CD4-positive, alpha-beta T cell treated with Interleukin-15 for 4 hours (primary cell): ENCODE measurements at regions not wholly inside any gene's neighbourhood (a gene's known extent, or its start where the extent isn't known, plus 50 kb on each side); places are given as distances from the start of the nearest gene placed in this dataset.
"Not testable (repeated sequence)": the region's sequence is repeated elsewhere in the genome, so short reads cannot be mapped to it uniquely, and the experiment has no call there.

Source experiments
- DNase-seq: peaks from one replicate; pipeline ENCODE4 v3.0.0-alpha.2; 2020; ENCODE audit warnings: low spot score

- DNase-seq, result not testable (repeated sequence)
Observed at GRCh38 chr21:5975719-5976118, 4545.7 kb upstream of the TPTE start.

DNA sequence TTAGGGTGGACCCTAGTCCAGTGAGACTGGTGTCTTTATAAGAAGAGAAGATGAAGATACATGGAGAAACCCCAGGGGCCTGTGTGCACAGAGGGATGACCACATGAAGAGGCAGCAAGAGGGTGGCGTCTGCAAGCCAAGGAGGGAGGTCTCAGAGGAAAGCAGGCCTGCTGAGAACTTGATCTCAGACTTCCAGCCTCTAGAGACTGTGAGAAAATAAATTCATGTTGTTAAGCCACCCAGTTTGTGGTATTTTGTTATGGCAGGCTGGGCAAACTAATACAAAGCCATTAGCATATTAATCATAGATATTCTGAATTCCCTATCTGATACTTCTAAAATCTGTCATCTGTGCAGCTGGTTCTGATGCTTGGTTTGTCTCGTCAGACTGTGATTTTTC, 4523.8 kb upstream of the TPTE start:
- DNase-seq, result not testable (repeated sequence)

- DNase-seq, result not testable (repeated sequence)
Observed at GRCh38 chr21:6015422-6016057, 4505.8 kb upstream of the TPTE start.

- DNase-seq, result not testable (repeated sequence)
Observed at GRCh38 chr21:6020460-6020859, 4500.9 kb upstream of the TPTE start.

DNA sequence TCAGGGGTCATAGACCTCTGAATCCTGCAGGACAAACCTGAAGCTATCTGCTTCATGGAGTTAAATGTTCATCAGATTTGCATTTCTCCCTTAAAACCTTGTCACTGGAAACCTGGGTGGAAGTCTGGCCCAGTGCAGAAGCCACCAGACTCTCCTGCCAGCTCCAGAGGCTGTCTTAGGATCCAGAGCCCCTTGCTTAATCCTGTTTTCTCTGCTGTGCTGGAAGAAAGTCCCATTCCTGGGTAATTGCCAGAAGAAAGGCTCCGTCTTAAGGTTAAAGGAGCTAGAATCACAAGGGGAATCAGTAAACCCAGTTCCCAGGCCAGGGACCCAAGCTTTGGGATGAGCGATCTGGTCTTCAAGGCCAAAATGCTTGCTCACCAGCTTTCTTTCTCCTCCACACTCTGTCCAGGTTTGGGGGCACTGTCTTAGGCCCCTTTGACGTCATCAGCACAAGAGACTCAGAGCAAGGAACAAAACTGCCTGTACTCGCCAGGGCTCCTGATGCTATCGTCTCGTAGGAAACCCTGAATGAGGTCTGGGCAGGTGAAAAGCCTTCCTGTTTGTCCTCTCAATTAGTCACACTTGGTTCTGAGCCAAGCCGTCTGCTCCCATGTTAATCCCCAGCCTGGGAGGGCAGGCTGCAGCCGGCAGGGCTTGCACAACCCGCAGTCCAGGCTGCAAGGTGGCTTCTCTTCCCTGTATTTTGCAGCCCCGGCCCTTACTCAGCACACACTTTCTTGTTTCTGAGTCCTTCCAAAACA, 4500.2 kb upstream of the TPTE start:
- DNase-seq, result not testable (repeated sequence)

DNA sequence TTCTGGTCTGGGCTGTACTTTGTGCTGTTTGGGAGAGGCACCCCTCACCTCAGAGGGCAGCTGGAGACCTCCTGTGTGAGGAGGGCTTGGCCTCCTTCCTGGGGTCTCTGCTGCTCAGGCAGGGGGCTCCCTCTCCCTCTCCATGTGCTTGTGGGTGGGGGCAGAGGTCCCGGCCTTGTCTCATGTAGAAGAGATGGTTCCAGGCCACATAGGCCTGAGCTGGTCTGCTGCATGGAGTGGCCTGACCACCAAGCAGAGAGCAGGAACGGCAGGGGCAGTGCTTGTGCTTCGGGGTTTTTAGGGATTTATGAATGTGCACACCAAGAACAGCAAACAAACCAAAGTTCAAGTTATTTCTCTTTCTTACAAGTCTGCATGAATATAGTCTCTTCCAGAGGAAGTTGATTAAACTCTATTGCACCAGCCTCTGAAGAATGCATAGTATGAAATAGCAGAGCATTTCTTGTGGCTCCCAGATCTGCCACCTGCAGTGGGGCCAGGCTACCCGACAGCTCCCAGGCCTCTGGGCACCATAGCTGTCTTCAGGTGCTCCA, 4499.6 kb upstream of the TPTE start:
- not testable (repeated sequence) for DNase-seq

DNA sequence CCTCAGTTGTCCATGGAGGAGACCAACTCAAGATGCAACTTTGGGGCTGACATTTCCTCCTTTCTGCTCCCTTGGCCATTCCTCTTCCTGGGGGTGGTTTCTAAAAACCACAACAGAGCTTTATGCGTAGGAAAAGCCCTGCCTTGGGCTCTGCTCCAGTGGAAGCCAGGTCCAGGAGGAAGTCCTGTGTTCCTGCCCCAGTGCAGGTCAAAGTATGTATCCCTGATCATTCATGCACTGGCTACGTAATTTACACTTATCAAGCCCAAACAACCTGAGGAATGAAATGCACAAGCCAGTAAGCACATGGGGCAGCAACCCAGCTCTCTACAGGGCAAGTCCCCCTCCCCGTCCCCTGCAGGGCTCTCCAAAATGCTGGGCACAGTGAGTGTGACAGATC, 4498.1 kb upstream of the TPTE start:
- DNase-seq, result not testable (repeated sequence)

- DNase-seq, result not testable (repeated sequence)
Observed at GRCh38 chr21:6025139-6025538, 4496.2 kb upstream of the TPTE start.

DNA sequence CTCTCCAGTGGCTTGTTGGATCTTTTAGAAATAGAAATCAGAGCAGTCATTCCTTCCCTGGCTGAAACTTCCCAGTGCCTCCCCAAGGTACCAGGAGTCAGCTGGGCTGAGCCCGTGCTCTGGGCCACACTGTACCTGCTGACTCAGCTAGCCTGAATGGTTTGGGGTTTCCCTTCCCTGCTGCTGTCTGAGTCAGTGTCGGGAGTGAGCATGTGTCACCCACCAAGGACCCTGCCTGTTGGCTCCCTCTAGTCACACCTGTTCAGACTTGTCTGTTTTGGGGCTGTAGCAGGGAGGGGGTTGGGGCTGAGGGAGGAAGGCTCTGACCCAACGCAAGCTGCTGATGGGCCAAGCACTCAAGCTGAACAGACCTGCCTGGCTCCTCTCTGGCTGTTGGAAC, 4493.9 kb upstream of the TPTE start:
- not testable (repeated sequence) for DNase-seq

- not testable (repeated sequence) for DNase-seq
Observed at GRCh38 chr21:6034124-6034678, 4487.2 kb upstream of the TPTE start.

DNA sequence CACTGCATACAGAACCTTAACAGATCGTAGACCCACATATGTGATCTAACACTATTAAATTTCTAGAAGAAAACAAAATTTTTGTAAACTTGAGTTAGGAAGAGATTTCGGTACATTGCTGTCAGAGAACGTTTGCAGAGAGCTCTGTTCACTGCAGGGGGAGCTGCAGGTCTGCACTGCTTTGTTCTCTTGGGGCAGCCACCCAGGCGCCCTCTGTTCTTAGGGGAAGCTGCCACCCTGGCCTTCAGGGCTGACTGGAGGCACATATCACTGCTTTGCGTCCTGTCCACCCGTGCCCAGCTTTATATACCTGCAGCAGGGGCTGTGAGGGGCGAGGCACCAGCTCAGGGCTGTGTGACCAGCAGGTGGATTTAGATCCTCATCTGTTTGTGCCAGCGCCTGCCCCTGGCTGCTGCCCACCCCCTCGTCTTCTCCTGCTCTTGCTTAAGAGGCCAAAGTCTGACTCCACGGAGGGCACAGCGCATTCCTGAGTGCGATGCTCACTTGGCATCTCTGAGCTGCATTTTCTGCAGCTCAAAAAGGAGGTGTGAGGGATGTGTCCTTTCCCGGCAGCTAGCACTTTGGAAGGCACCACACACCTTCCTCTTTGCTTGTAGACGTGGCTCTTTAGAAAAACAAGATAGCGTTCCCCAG, 4486.4 kb upstream of the TPTE start:
- not testable (repeated sequence) for DNase-seq

DNA sequence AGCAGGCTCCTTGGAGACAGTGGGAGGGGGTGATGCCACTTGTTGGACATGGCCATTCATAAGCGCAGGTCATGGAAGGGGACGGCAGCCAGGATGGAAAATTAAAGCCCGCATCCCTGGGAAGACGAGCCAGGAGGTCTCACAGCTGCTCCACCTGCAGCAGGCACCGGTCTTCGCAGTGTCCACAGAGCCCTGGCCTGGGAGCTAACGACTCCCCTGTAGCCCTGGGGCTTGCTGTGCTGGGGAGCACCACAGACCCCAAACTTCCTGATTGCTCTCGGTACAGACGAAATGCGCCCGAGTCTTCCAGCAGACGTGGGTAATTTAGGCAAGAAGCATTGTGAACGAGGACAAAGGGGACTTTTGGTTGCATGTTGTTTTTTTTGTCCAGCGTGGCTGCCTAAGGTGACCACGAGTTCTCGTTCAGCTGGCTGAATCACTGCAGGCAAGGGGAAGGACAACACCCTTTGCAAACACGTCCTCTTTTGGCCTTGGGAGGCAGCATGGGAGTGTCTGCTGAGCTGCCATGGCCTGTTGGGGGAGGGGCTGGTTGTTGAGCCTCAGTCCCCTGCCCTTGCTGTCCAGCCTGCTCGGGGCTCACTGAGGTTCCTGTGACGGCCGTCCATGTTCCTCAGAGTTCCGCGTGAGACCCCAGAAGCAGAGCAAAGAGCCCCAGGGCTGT, 4485.8 kb upstream of the TPTE start:
- not testable (repeated sequence) for DNase-seq

GRCh38 chr21:6039224-6039623, 4482.2 kb upstream of the TPTE start:
- not testable (repeated sequence) for DNase-seq

GRCh38 chr21:6040095-6040494, 4481.3 kb upstream of the TPTE start:
- DNase-seq, result not testable (repeated sequence)

DNA sequence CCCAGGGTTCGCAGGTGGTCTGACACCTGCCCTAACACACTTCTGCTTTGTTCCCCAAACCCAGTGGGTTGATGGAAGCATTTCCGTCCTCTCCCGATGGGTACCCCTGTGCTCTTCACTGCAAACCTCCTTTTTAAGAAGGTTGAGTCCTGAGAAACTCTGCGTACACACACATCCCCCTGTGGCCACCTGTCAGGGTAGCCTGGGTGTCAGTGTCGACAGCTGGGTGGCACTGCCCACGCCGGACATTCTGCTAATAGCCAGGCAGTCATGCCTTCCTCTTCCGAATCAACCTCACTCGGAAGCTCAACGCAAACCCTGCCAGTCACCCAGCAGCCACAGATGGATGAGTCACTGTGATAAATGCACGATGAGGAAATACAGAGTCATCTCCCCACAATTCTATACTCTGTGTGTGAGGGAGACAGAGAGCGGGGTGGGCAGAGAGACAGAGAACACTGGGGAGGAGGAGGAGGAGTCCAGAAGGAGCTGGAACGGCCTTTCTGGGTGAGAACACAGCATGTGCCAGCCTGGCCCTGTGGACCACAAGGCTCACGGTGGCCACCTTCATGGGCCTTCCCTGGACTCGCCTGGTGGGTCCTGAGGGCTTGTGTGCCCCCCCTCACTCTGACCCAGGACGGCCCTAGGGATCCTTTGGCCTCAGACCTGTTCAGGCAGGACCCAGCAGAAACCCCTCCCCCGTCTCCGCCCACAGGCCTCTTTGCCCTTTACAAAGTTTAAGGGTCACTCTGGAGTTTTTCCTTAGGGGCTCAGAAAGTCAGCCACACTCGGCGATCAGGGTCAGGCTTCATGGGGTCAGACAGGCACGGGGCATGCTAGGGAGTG, 4477.7 kb upstream of the TPTE start:
- DNase-seq, result not testable (repeated sequence)

DNA sequence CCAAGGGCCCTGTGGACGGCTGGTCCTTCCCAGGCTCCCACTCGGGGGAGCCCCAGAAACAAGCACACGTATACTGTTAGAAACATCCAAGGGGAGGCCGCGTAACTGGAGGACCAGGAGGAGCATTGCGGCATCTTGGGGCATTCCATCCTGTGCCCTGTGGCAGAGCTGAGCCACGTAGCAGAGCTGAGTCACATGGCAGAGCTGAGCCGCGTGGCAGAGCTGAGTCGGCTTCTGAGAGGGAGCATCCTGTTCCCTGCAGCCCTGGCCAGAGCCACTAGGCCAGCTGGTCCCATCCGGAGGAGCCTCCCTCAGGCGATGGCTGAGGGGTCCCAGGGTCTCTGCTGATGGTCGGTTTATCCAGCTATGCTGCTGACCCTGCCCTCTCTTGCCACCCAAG, 4476.7 kb upstream of the TPTE start:
- DNase-seq, result not testable (repeated sequence)

- DNase-seq, result not testable (repeated sequence)
Observed at GRCh38 chr21:6049930-6050329, 4471.5 kb upstream of the TPTE start.

- DNase-seq, result not testable (repeated sequence)
Observed at GRCh38 chr21:6052109-6052508, 4469.3 kb upstream of the TPTE start.

- DNase-seq, result not testable (repeated sequence)
Observed at GRCh38 chr21:6053145-6053544, 4468.2 kb upstream of the TPTE start.

DNA sequence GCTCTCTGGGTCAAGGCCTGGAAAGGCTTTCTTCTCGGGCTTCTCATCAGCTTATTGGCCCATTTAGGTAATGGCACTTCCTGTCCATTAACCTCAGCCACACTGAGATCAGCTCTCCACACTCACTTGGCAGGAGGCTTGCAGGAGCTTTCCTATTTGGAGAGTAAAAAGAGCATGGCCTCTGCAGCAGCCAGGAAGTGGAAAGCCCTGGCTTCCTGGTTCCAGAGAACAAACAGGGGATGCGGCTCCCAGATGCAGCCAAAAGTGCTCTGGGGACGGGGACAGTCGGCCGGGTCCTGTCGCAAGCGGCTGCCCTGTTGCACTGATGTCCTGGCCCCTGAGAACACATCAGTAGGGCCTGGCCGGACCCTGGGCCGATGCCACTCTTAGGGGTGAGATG, 4462.4 kb upstream of the TPTE start:
- not testable (repeated sequence) for DNase-seq
